Chondrocyte (in vitro differentiated cells): ENCODE measurements at regions not wholly inside any gene's neighbourhood (a gene's known extent, or its start where the extent isn't known, plus 50 kb on each side); places are given as distances from the start of the nearest gene placed in this dataset.
"Not testable (repeated sequence)": the region's sequence is repeated elsewhere in the genome, so short reads cannot be mapped to it uniquely, and the experiment has no call there.

Experiments used
- DNase-seq: peaks from one replicate; pipeline ENCODE4 v3.0.0; 2021; ENCODE audit warnings: mixed read lengths, low spot score
- H3K27ac Mint-ChIP-seq: one replicate; pipeline ENCODE4 v1.8.0; 2021; ENCODE audit warnings: mild to moderate bottlenecking, moderate library complexity, mixed read lengths; ENCODE audit not compliant: unreplicated experiment
- H3K27me3 Mint-ChIP-seq: 2 replicates; pipeline ENCODE4 v1.8.0; 2021; ENCODE audit warnings: low read depth, mixed read lengths
- H3K36me3 Mint-ChIP-seq: 2 replicates; pipeline ENCODE4 v1.8.0; 2021; ENCODE audit warnings: low read depth, mixed read lengths
- H3K4me1 Mint-ChIP-seq: 2 replicates; pipeline ENCODE4 v1.8.0; 2021; ENCODE audit warnings: low read depth, mild to moderate bottlenecking, mixed read lengths
- H3K4me3 Mint-ChIP-seq: one replicate; pipeline ENCODE4 v1.8.0; 2021; ENCODE audit warnings: mild to moderate bottlenecking, moderate library complexity, mixed read lengths; ENCODE audit not compliant: unreplicated experiment
- H3K9me3 Mint-ChIP-seq: 2 replicates; pipeline ENCODE4 v1.8.0; 2021; ENCODE audit warnings: low read depth, mixed read lengths
- CTCF ChIP-seq: fragments of 200-600 bp; sonication (generic); IDR thresholded peaks from 2 replicates; pipeline ENCODE4 v1.5.0; 2021; ENCODE audit warnings: antibody characterized with exemption, mild to moderate bottlenecking, moderate library complexity

- H3K4me3 Mint-ChIP-seq, H3K36me3 Mint-ChIP-seq: not testable (repeated sequence)
Measured at GRCh38 chr1:91207691-91208090, 185.9 kb upstream of the ZNF644 start.

GRCh38 chr1:91204150-91204549 is 182.3 kb upstream of the ZNF644 start:
- not testable (repeated sequence) for H3K27ac Mint-ChIP-seq, DNase-seq, H3K36me3 Mint-ChIP-seq, H3K4me1 Mint-ChIP-seq, H3K4me3 Mint-ChIP-seq, H3K9me3 Mint-ChIP-seq, H3K27me3 Mint-ChIP-seq

More at GRCh38 chr1:91207691-91208090, 185.9 kb upstream of the ZNF644 start:
- H3K27me3 Mint-ChIP-seq, H3K27ac Mint-ChIP-seq, H3K9me3 Mint-ChIP-seq, DNase-seq, H3K4me1 Mint-ChIP-seq: not testable (repeated sequence)

DNA sequence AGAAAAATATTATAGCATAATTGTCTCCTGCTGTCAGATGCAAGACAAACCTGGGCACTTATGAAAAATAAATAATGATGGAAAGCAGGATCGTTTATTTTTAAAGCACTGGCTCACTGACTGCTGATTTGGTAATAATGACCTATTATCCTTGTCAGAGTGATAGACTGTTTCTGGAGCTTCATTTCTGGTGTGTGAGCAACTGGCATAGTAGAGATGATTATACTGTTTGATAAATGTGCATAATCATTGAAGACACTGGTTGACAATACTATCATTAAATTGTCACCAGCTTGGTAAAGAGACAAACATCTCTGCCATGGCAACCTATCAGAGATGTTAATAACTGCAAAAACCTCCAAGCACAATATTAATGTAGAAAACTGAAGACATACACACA is 179.9 kb upstream of the ZNF644 start:
- no peaks in the 10 kb centered on the region for H3K4me1 Mint-ChIP-seq
- DNase-seq: no peak
- no peak for TF ChIP-seq CTCF
- H3K27me3 Mint-ChIP-seq: peaks cover 8% of the 10 kb centered on the region
- no peaks in the 10 kb centered on the region for H3K9me3 Mint-ChIP-seq
- H3K27ac Mint-ChIP-seq: no peak overlapping the region
- no peak overlapping the region for H3K4me3 Mint-ChIP-seq
- no peaks in the 10 kb centered on the region for H3K36me3 Mint-ChIP-seq

GRCh38 chr1:91201176-91201575 is 179.3 kb upstream of the ZNF644 start:
- Mint-ChIP-seq H3K27me3 (peaks cover 7% of the 10 kb centered on the region), H3K4me3 (no peak overlapping the region), H3K27ac (no peak overlapping the region), H3K4me1 (no peaks in the 10 kb centered on the region), H3K9me3 (no peaks in the 10 kb centered on the region), H3K36me3 (no peaks in the 10 kb centered on the region)
- no peak for TF ChIP-seq CTCF
- DNase-seq: no peak

DNA sequence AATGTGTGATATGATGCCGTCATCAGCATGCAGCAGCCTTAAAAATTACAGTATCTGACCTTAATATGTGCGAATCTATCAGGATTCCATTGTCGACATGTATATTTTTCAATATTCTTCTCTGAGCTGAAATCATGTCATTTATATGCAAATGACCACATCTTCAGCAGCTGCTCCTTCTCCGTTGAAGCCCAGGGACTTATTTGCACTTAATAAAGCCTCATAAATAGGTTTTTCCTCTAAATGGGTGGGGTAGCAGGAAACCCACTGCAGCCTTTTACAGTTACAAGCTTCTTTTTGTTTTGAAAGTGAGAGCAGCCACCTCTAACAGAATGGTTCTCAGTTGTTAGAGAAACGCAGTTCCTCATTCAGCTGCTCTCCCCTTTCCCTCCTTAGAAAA is 178.8 kb upstream of the ZNF644 start:
- no peak overlapping the region for H3K27ac Mint-ChIP-seq
- TF ChIP-seq CTCF: no peak
- H3K4me1 Mint-ChIP-seq: no peaks in the 10 kb centered on the region
- peaks cover 7% of the 10 kb centered on the region for H3K27me3 Mint-ChIP-seq
- H3K4me3 Mint-ChIP-seq: no peak overlapping the region
- no peaks in the 10 kb centered on the region for H3K9me3 Mint-ChIP-seq
- DNase-seq: no peak
- no peaks in the 10 kb centered on the region for H3K36me3 Mint-ChIP-seq

DNA sequence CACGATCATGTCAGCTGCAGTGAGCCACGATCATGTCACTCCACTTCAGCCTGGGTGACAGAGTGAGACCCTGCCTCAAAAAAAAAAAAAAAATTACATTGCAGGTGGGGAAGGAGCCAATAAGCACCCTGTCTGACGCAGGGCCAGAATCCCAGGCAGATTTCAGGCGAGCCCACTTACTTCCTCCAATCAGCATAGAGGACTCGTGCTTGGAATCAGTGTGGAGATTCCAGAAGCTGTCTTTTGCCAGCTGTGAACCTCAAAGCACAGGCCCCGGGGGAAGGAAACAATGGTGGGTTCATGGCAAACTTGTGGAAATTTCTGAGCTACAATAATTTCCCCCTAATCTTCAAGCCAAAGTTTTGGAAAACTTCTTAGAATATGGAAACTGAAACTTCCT is 178.2 kb upstream of the ZNF644 start:
- no peak overlapping the region for H3K27ac Mint-ChIP-seq
- DNase-seq: no peak
- H3K9me3 Mint-ChIP-seq: no peaks in the 10 kb centered on the region
- H3K27me3 Mint-ChIP-seq: peaks cover 7% of the 10 kb centered on the region
- no peaks in the 10 kb centered on the region for H3K36me3 Mint-ChIP-seq
- no peak overlapping the region for H3K4me3 Mint-ChIP-seq
- H3K4me1 Mint-ChIP-seq: no peaks in the 10 kb centered on the region
- TF ChIP-seq CTCF: no peak
